ENCODE measurements at regions not wholly inside any gene's neighbourhood (a gene's known extent, or its start where the extent isn't known, plus 50 kb on each side); places are given as distances from the start of the nearest gene placed in this dataset.

- TF ChIP-seq POLR2A (IDR thresholded peaks at IDR 0.05) (no peak), POLR2AphosphoS5 (IDR thresholded peaks at IDR 0.05) (no peak), EP300 (IDR thresholded peaks at IDR 0.05) (no peak)
- TF ChIP-seq, protein P1, sequence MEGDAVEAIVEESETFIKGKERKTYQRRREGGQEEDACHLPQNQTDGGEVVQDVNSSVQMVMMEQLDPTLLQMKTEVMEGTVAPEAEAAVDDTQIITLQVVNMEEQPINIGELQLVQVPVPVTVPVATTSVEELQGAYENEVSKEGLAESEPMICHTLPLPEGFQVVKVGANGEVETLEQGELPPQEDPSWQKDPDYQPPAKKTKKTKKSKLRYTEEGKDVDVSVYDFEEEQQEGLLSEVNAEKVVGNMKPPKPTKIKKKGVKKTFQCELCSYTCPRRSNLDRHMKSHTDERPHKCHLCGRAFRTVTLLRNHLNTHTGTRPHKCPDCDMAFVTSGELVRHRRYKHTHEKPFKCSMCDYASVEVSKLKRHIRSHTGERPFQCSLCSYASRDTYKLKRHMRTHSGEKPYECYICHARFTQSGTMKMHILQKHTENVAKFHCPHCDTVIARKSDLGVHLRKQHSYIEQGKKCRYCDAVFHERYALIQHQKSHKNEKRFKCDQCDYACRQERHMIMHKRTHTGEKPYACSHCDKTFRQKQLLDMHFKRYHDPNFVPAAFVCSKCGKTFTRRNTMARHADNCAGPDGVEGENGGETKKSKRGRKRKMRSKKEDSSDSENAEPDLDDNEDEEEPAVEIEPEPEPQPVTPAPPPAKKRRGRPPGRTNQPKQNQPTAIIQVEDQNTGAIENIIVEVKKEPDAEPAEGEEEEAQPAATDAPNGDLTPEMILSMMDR (IDR thresholded peaks at IDR 0.05) = no peak
- Histone ChIP-seq H3K36me3 (no peaks in the 10 kb centered on the region), H3K4me3 (no peak overlapping the region), H3K9me3 (no peaks in the 10 kb centered on the region), H3K27ac (no peak overlapping the region), H3K4me1 (peaks cover 0 to 13% (median 0%) of the 10 kb centered on the region in 3 donors), H3K27me3 (peaks cover 40% of the 10 kb centered on the region)
- 19 to 36% methylated on average over 10 to 15 of the region's 17 CpGs for WGBS, 2 donors (ENCODE audit: low coverage in 1 of 2)
- peak; percentile 35 for ATAC-seq
Measured at GRCh38 chr14:98906123-98906995, 365.6 kb downstream of the BCL11B start.

GRCh38 chr14:98907271-98907670 lies 364.7 kb downstream of the BCL11B start:
- TF ChIP-seq, protein P1 (IDR thresholded peaks at IDR 0.05) = no peak
- TF ChIP-seq POLR2A (IDR thresholded peaks at IDR 0.05) (no peak), EP300 (IDR thresholded peaks at IDR 0.05) (no peak), POLR2AphosphoS5 (IDR thresholded peaks at IDR 0.05) (no peak)
- ATAC-seq = no peak
- peaks cover 33% of the 10 kb centered on the region for H3K27me3 ChIP-seq

DNA sequence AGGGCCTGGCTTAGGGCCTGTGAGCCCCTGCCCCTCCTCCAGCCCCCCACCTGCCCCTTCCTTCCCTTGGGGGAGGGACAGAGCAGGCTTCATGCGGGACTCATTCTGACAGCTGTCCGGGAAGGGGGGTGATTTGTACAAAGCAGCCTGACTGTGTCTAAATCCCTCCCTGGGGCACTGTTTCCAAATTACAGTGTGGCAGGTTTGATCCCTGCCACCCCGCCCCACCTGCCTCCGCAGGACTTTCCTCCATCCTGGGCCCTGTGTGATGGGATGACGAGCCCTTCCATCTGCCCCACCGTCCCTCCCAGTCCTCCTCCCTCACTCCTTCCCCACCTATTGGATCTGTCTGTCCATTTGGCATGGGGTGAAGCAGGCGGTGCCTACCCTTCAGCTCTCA lies 363.9 kb downstream of the BCL11B start:
- H3K4me3 ChIP-seq = no peak overlapping the region
- peaks cover 0 to 13% (median 0%) of the 10 kb centered on the region in 3 donors for H3K4me1 ChIP-seq
- no peaks in the 10 kb centered on the region for H3K9me3 ChIP-seq
- WGBS, 2 donors (ENCODE audit: low coverage in 1 of 2) = 79 to 92% methylated on average over 4 to 5 of the region's 7 CpGs
- no peak overlapping the region for H3K27ac ChIP-seq
- TF ChIP-seq POLR2AphosphoS5 (IDR thresholded peaks at IDR 0.05) = no peak
- TF ChIP-seq POLR2A (IDR thresholded peaks at IDR 0.05) = no peak
- TF ChIP-seq, protein P1 (IDR thresholded peaks at IDR 0.05) = no peak
- TF ChIP-seq EP300 (IDR thresholded peaks at IDR 0.05) = no peak
- H3K27me3 ChIP-seq = peaks cover 36% of the 10 kb centered on the region
- no peaks in the 10 kb centered on the region for H3K36me3 ChIP-seq
- no peak for ATAC-seq

More at GRCh38 chr14:98907271-98907670, 364.7 kb downstream of the BCL11B start:
- no peak overlapping the region for H3K4me3 ChIP-seq
- no peaks in the 10 kb centered on the region for H3K36me3 ChIP-seq
- no peaks in the 10 kb centered on the region for H3K9me3 ChIP-seq
- WGBS, 2 donors (ENCODE audit: low coverage in 1 of 2) = 100% methylated on average over 1 of the region's 5 CpGs; no CpG with 5 or more reads in 1 of the 2 donors
- no peak overlapping the region for H3K27ac ChIP-seq
- H3K4me1 ChIP-seq = peaks cover 0 to 13% (median 0%) of the 10 kb centered on the region in 3 donors

DNA sequence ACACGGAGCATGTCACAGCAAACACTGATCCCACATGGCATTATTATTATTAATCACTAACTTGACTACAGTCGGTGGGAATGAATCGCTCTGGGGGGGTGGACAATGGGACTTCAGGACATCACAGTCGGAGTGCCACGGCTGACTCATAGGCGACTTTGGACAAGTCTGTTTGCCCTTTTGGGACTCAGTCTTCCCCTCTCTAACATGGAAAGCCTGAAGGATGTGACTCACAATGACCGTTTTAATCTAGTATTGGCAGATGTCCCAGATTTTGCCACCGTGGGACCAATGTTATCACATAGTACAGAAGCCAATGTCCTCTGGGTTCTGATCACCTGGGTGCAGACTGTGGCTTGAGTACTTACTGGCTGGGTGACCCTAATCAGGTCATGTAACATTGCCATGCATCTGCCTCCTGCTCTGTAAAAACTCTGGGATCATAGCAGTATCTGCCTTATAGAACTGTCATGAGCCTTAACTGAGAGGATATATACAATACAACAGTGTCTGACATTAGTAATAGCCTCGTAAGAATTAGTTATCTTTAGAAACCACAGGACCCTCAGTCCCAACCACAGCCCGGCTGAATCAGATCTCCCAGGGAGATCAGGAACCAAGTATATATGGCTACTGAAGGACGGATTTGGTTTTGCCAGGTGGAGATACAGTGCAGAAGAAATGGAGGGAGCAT lies 362.6 kb downstream of the BCL11B start:
- whole genome bisulfite sequencing, 2 donors (ENCODE audit: low coverage in 1 of 2) = 53 to 90% methylated on average over 1 to 11 of the region's 11 CpGs
- Histone ChIP-seq H3K27me3 (peaks cover 37% of the 10 kb centered on the region), H3K36me3 (no peaks in the 10 kb centered on the region), H3K9me3 (no peaks in the 10 kb centered on the region), H3K27ac (no peak overlapping the region), H3K4me1 (peaks cover 0 to 13% (median 0%) of the 10 kb centered on the region in 3 donors), H3K4me3 (no peak overlapping the region)
- TF ChIP-seq POLR2A (IDR thresholded peaks at IDR 0.05) = no peak
- no peak for ATAC-seq

GRCh38 chr14:98910061-98910460 lies 361.9 kb downstream of the BCL11B start:
- 63 to 80% methylated on average over 1 to 2 of the region's 3 CpGs for WGBS, 2 donors (ENCODE audit: low coverage in 1 of 2)
- no peak overlapping the region for H3K27ac ChIP-seq
- H3K4me1 ChIP-seq = peaks cover 0 to 13% (median 0%) of the 10 kb centered on the region in 3 donors
- TF ChIP-seq POLR2AphosphoS5 (IDR thresholded peaks at IDR 0.05) = no peak
- TF ChIP-seq, protein P1 (IDR thresholded peaks at IDR 0.05) = no peak
- TF ChIP-seq EP300 (IDR thresholded peaks at IDR 0.05) = no peak
- TF ChIP-seq POLR2A (IDR thresholded peaks at IDR 0.05) = no peak
- H3K36me3 ChIP-seq = no peaks in the 10 kb centered on the region
- no peak for ATAC-seq
- peaks cover 36% of the 10 kb centered on the region for H3K27me3 ChIP-seq
- H3K9me3 ChIP-seq = no peaks in the 10 kb centered on the region
- no peak overlapping the region for H3K4me3 ChIP-seq
